ENCODE measurements at regions not wholly inside any gene's neighbourhood (a gene's known extent, or its start where the extent isn't known, plus 50 kb on each side); places are given as distances from the start of the nearest gene placed in this dataset.
A peak's percentile ranks its signal among the peaks of the same experiment; 100 is the strongest.

DNA sequence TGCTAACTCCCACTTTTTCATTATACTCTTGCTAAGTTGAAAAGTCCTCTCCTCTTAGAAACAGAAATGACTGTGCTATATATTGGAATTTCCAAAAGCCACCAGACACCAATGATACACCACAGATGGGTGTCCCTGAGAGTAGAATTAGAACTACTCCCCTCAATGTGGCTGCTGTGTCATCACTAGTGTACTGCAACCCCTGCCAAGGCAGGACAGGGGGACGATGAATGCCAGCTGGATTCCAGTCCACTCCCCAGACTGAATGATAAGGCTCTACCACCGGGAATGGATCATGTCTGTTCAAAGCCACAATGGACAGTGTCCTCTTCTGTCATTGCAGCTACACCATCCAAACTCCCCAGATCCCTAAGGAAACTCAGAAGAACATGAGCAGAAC lies 69.7 kb upstream of the EDNRB start:
- intact Hi-C loops (cut with DNase I; ENCODE audit: low total_unique reads): no loop called here

DNA sequence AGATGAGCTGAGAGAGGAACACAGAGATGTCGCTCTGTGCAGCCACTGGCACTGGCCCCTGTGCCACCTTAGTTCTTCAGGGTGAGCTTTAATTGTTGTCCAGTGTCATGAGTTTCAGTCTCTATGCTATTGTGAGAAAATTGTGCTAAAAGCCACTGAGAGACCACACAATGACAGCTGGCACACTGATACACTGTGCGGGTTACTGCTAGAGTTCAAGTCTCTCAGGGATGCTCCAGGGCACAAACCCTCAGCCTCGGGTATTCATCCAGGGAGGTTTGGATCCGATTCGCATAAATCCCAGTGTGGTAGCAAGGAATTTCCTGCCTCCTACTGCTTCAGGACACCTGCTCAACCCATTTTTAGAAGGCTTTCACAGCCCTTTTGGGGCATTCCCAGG lies 68.1 kb upstream of the EDNRB start:
- intact Hi-C loops (cut with DNase I; ENCODE audit: low total_unique reads): no loop called here
- H3K27ac ChIP-seq: no peak overlapping the region
- no peak overlapping the region for H3K4me3 ChIP-seq
- no peaks in the 10 kb centered on the region for H3K4me1 ChIP-seq
- TF ChIP-seq, protein P1, sequence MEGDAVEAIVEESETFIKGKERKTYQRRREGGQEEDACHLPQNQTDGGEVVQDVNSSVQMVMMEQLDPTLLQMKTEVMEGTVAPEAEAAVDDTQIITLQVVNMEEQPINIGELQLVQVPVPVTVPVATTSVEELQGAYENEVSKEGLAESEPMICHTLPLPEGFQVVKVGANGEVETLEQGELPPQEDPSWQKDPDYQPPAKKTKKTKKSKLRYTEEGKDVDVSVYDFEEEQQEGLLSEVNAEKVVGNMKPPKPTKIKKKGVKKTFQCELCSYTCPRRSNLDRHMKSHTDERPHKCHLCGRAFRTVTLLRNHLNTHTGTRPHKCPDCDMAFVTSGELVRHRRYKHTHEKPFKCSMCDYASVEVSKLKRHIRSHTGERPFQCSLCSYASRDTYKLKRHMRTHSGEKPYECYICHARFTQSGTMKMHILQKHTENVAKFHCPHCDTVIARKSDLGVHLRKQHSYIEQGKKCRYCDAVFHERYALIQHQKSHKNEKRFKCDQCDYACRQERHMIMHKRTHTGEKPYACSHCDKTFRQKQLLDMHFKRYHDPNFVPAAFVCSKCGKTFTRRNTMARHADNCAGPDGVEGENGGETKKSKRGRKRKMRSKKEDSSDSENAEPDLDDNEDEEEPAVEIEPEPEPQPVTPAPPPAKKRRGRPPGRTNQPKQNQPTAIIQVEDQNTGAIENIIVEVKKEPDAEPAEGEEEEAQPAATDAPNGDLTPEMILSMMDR (IDR thresholded peaks at IDR 0.05): no peak
- TF ChIP-seq POLR2AphosphoS5 (IDR thresholded peaks at IDR 0.05): no peak
- no peak for TF ChIP-seq POLR2A (IDR thresholded peaks at IDR 0.05)
- no peak for TF ChIP-seq EP300 (IDR thresholded peaks at IDR 0.05)
- no peaks in the 10 kb centered on the region for H3K9me3 ChIP-seq
- 74 to 95% (median 85%) methylated on average over 2 to 5 of the region's 5 CpGs for WGBS, 5 donors
- DNase-seq: no peak
- no peaks in the 10 kb centered on the region for H3K36me3 ChIP-seq
- no peaks in the 10 kb centered on the region for H3K27me3 ChIP-seq

More for the DNA sequence above, 69.7 kb upstream of the EDNRB start:
- Histone ChIP-seq H3K27me3 (no peaks in the 10 kb centered on the region), H3K27ac (no peak overlapping the region), H3K36me3 (no peaks in the 10 kb centered on the region), H3K9me3 (no peaks in the 10 kb centered on the region), H3K4me1 (no peaks in the 10 kb centered on the region), H3K4me3 (no peak overlapping the region)
- 75 to 87% (median 79%) methylated on average over 2 of the region's 2 CpGs for WGBS, 5 donors
- TF ChIP-seq POLR2A (IDR thresholded peaks at IDR 0.05) (no peak), POLR2AphosphoS5 (IDR thresholded peaks at IDR 0.05) (no peak), EP300 (IDR thresholded peaks at IDR 0.05) (no peak)
- TF ChIP-seq, protein P1 (IDR thresholded peaks at IDR 0.05): no peak
- DNase-seq: no peak

DNA sequence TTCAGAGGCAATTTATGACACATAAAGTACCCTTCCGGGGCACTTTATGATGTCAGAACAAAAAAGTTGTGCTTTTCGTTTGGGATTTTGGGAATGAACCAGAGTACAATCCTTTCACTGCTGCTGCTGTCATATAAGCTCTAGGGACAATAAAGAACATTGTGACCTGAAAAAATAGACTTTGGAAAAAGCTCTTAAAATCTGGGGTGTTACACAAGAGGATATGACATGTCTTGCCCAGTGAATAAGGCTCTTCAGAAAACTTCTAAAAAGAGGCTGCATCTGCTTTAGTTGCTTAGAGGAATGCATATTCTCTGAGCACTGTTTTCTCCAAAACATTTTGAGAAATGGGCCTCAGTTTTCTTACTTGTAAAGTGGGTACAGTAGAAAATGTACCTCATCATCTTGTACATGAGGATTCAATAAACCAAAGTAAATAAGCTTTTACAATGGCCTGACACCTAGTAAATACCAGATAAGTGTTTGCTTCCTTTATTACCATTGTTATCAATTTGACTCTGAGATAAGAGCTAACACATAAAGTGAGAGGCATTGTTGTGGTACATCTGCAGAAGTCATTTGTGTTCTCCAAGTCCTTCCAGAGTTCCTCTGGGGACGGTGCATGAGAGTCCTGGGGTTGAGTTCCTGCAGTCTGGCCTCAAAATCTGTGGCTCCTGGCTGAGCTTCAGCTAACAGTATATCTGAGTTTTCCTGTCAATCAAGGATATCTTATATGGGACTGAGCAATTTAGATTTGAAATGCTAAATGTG lies 67.4 kb upstream of the EDNRB start:
- H3K9me3 ChIP-seq: no peaks in the 10 kb centered on the region
- no peak for TF ChIP-seq EP300 (IDR thresholded peaks at IDR 0.05)
- TF ChIP-seq, protein P1 (IDR thresholded peaks at IDR 0.05): no peak
- TF ChIP-seq POLR2A (IDR thresholded peaks at IDR 0.05): no peak
- no peak for TF ChIP-seq POLR2AphosphoS5 (IDR thresholded peaks at IDR 0.05)
- DNase-seq: no peak
- H3K27ac ChIP-seq: no peak overlapping the region
- intact Hi-C loops (cut with DNase I; ENCODE audit: low total_unique reads): no loop called here
- 58 to 67% (median 60%) methylated on average over 3 of the region's 3 CpGs for WGBS, 5 donors
- no peaks in the 10 kb centered on the region for H3K36me3 ChIP-seq
- peaks cover 0 to 3% (median 0%) of the 10 kb centered on the region in 4 donors for H3K4me1 ChIP-seq
- H3K27me3 ChIP-seq: no peaks in the 10 kb centered on the region
- no peak overlapping the region for H3K4me3 ChIP-seq

DNA sequence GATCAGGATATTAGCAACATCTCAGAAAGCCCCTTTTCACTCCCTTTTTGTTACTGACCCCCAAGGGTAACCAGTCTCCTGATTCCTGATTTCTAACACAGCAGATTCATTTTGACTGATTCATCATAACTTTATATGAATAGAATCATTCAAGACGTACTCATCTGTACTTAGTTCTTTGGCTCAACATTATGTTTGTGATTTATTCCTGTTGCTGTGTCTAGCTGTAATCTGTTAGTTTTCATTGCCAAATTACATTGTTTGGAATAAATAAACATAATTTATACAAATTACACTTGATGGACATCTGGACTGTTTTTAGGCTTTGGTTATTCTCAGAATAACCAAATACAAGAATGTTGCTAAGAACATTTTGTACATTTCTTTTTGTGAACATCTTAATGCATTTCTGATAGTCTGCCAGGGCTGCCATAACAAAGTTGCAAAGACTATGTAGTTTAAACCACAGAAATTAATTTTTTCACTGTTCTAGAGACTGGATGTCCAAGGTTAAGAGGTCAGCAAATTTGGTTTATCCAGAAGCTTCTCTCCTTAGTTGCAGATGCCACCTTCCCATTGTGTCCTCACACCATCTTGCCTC lies 62.8 kb upstream of the EDNRB start:
- Histone ChIP-seq H3K9me3 (no peaks in the 10 kb centered on the region), H3K27me3 (no peaks in the 10 kb centered on the region), H3K4me3 (no peak overlapping the region), H3K27ac (peak overlapping the region in 4 of 5 donors; percentile 2 to 49 (median 28)), H3K36me3 (no peaks in the 10 kb centered on the region), H3K4me1 (peaks cover 0 to 6% (median 0%) of the 10 kb centered on the region in 4 donors)
- intact Hi-C loops (cut with DNase I; ENCODE audit: low total_unique reads): no loop called here
- 43 to 74% (median 61%) methylated on average over 1 of the region's 1 CpG for WGBS, 5 donors
- TF ChIP-seq EP300 (IDR thresholded peaks at IDR 0.05) (no peak), POLR2A (IDR thresholded peaks at IDR 0.05) (no peak), POLR2AphosphoS5 (IDR thresholded peaks at IDR 0.05) (no peak)
- TF ChIP-seq, protein P1 (IDR thresholded peaks at IDR 0.05): no peak
- DNase-seq: no peak
